Caco-2 (cell line): ENCODE measurements at regions not wholly inside any gene's neighbourhood (a gene's known extent, or its start where the extent isn't known, plus 50 kb on each side); places are given as distances from the start of the nearest gene placed in this dataset.
"Not testable (repeated sequence)": the region's sequence is repeated elsewhere in the genome, so short reads cannot be mapped to it uniquely, and the experiment has no call there.

Experiments
- BruUV-seq: library from RNA; stranded (reverse); fragments of 400-500 nt; replicated peaks from 2 replicates; lab custom pipeline; 2021; lab: Mats Ljungman, UMichigan
- CTCF ChIA-PET: fragments of 300-600 bp; sonication (Branson Sonifier 250); formaldehyde crosslinking; loops from one replicate; lab custom pipeline; 2022; ENCODE audit warnings: antibody characterized with exemption; lab: Charles Lee
- POLR2A ChIA-PET: fragments of 300-600 bp; sonication (Branson Sonifier 250); formaldehyde crosslinking; loops from one replicate; lab custom pipeline; 2022; ENCODE audit warnings: antibody characterized with exemption; lab: Charles Lee
- DNase-seq, 2 experiments: peaks; one replicate each; pipeline versions ENCODE4 v3.0.0 to v3.0.0-alpha.2; 2020 to 2022
- H3K27me3 ChIP-seq: replicated peaks from 2 replicates; pipeline ENCODE4 v1.6.0; 2011; ENCODE audit warnings: low read length; ENCODE audit not compliant: control insufficient read depth, insufficient read depth
- H3K36me3 ChIP-seq: 2 replicates; pipeline ENCODE4 v1.5.1; 2011; ENCODE audit warnings: low read length; ENCODE audit not compliant: control insufficient read depth, insufficient read depth
- H3K4me1 ChIP-seq: fragments of 250-450 bp; sonication (Bioruptor Pico); 2 replicates; pipeline ENCODE4 v1.5.1; 2020; ENCODE audit warnings: mild to moderate bottlenecking
- H3K4me3 ChIP-seq: 2 replicates; pipeline ENCODE4 v1.5.1; 2011; ENCODE audit warnings: low read depth, mild to moderate bottlenecking, control low read depth, low read length
- H3K9me3 ChIP-seq: fragments of 250-450 bp; sonication (Bioruptor Pico); 2 replicates; pipeline ENCODE4 v1.5.1; 2020; ENCODE audit warnings: mild to moderate bottlenecking, moderate library complexity
- H3K27ac Mint-ChIP-seq: one replicate; pipeline ENCODE4 v1.8.0; 2022; ENCODE audit warnings: mixed read lengths; ENCODE audit not compliant: unreplicated experiment
- H3K27me3 Mint-ChIP-seq: one replicate; pipeline ENCODE4 v1.8.0; 2022; ENCODE audit warnings: mixed read lengths; ENCODE audit not compliant: insufficient read depth, unreplicated experiment
- H3K36me3 Mint-ChIP-seq: one replicate; pipeline ENCODE4 v1.8.0; 2022; ENCODE audit warnings: mild to moderate bottlenecking, mixed read lengths; ENCODE audit not compliant: insufficient read depth, unreplicated experiment
- H3K4me1 Mint-ChIP-seq: one replicate; pipeline ENCODE4 v1.8.0; 2022; ENCODE audit warnings: low read depth, mixed read lengths; ENCODE audit not compliant: unreplicated experiment
- H3K4me3 Mint-ChIP-seq: one replicate; pipeline ENCODE4 v1.8.0; 2022; ENCODE audit warnings: mild to moderate bottlenecking, moderate library complexity, mixed read lengths; ENCODE audit not compliant: unreplicated experiment
- H3K9me3 Mint-ChIP-seq: one replicate; pipeline ENCODE4 v1.8.0; 2022; ENCODE audit warnings: mixed read lengths; ENCODE audit not compliant: unreplicated experiment
- CTCF ChIP-seq, 2 experiments: fragments of 200-600 bp in 1 of 2; IDR thresholded peaks; 1 replicate in 1 of 2; 2 replicates in 1 of 2; pipeline versions ENCODE4 v1.5.1 to v1.8.0; 2011 to 2022; ENCODE audit warnings: antibody characterized with exemption in 1 of 2, control low read depth in 1 of 2, inconsistent platforms in 1 of 2, low read depth in 1 of 2, low read length in 1 of 2, mild to moderate bottlenecking in 1 of 2, moderate library complexity in 1 of 2; ENCODE audit not compliant: insufficient read depth in 1 of 2, severe bottlenecking in 1 of 2, unreplicated experiment in 1 of 2
- intact Hi-C: fragments of 100-400 bp; cut with micrococcal nuclease; formaldehyde crosslinking; loops from one replicate; pipeline ENCODE4 v1.10.0; 2022; ENCODE audit not compliant: unreplicated experiment

GRCh38 chr2:76697439-76697838 lies 824.7 kb downstream of the LRRTM4 start:
- H3K36me3 ChIP-seq, POLR2A ChIA-PET, H3K27me3 ChIP-seq, H3K36me3 Mint-ChIP-seq, H3K4me1 ChIP-seq, DNase-seq, H3K27ac Mint-ChIP-seq, CTCF ChIA-PET, H3K27me3 Mint-ChIP-seq, H3K4me3 Mint-ChIP-seq, BruUV-seq, H3K9me3 Mint-ChIP-seq, intact Hi-C loops, H3K9me3 ChIP-seq, H3K4me1 Mint-ChIP-seq, H3K4me3 ChIP-seq: not testable (repeated sequence)

- Mint-ChIP-seq H3K27ac (no peak overlapping the region), H3K9me3 (no peaks in the 10 kb centered on the region), H3K27me3 (peaks cover 12% of the 10 kb centered on the region), H3K4me3 (no peak overlapping the region), H3K4me1 (no peaks in the 10 kb centered on the region), H3K36me3 (no peaks in the 10 kb centered on the region)
- TF ChIP-seq CTCF (IDR thresholded peaks at IDR 0.05; ENCODE audit: insufficient read depth in 1 of 2, low read depth in 1 of 2, low read length in 1 of 2, severe bottlenecking in 1 of 2, unreplicated experiment in 1 of 2) = no peak
- H3K9me3 ChIP-seq = no peaks in the 10 kb centered on the region; the same call in 1 of the 2 replicates
- H3K36me3 ChIP-seq = no peaks in the 10 kb centered on the region
- BruUV-seq = no TSS peak
- DNase-seq = no peak
- ChIA-PET POLR2A (no interaction called here), CTCF (no interaction called here)
- no peaks in the 10 kb centered on the region for H3K27me3 ChIP-seq
- no peak overlapping the region for H3K4me3 ChIP-seq
- intact Hi-C loops = no loop called here
- no peaks in the 10 kb centered on the region for H3K4me1 ChIP-seq
Measured at GRCh38 chr2:76692908-76693307, 829.3 kb downstream of the LRRTM4 start.

- Histone ChIP-seq H3K27me3 (no peaks in the 10 kb centered on the region), H3K4me1 (no peaks in the 10 kb centered on the region), H3K4me3 (no peak overlapping the region), H3K9me3 (no peaks in the 10 kb centered on the region), H3K36me3 (no peaks in the 10 kb centered on the region)
- no peaks in the 10 kb centered on the region for H3K4me1 Mint-ChIP-seq
- H3K27ac Mint-ChIP-seq = no peak overlapping the region
- H3K9me3 Mint-ChIP-seq = no peaks in the 10 kb centered on the region
- no peaks in the 10 kb centered on the region for H3K36me3 Mint-ChIP-seq
- H3K4me3 Mint-ChIP-seq = no peak overlapping the region
- ChIA-PET POLR2A (no interaction called here), CTCF (no interaction called here)
- TF ChIP-seq CTCF (IDR thresholded peaks at IDR 0.05; ENCODE audit: insufficient read depth in 1 of 2, low read depth in 1 of 2, low read length in 1 of 2, severe bottlenecking in 1 of 2, unreplicated experiment in 1 of 2) = no peak
- peaks cover 15% of the 10 kb centered on the region for H3K27me3 Mint-ChIP-seq
- no TSS peak for BruUV-seq
- intact Hi-C loops = no loop called here
- DNase-seq = no peak
Measured at GRCh38 chr2:76688732-76689131, 833.4 kb downstream of the LRRTM4 start.

- H3K4me3 ChIP-seq = no peak overlapping the region
- DNase-seq = no peak
- Mint-ChIP-seq H3K4me1 (no peaks in the 10 kb centered on the region), H3K27ac (no peak overlapping the region), H3K4me3 (no peak overlapping the region), H3K9me3 (no peaks in the 10 kb centered on the region), H3K36me3 (no peaks in the 10 kb centered on the region), H3K27me3 (peaks cover 15% of the 10 kb centered on the region)
- POLR2A ChIA-PET = no interaction called here
- no peak for TF ChIP-seq CTCF (IDR thresholded peaks at IDR 0.05; ENCODE audit: insufficient read depth in 1 of 2, low read depth in 1 of 2, low read length in 1 of 2, severe bottlenecking in 1 of 2, unreplicated experiment in 1 of 2)
- CTCF ChIA-PET = no interaction called here
- no peaks in the 10 kb centered on the region for H3K4me1 ChIP-seq
- no peaks in the 10 kb centered on the region for H3K36me3 ChIP-seq
- intact Hi-C loops = no loop called here
- no peaks in the 10 kb centered on the region for H3K27me3 ChIP-seq
- H3K9me3 ChIP-seq = no peaks in the 10 kb centered on the region
- BruUV-seq = no TSS peak
Measured at GRCh38 chr2:76687923-76688322, 834.3 kb downstream of the LRRTM4 start.
